OCI-LY3 (cell line): ENCODE measurements at regions not wholly inside any gene's neighbourhood (a gene's known extent, or its start where the extent isn't known, plus 50 kb on each side); places are given as distances from the start of the nearest gene placed in this dataset.

Experiments used
- CTCF ChIP-seq: fragments of 200-600, 300-600 bp; sonication (generic); IDR thresholded peaks from 2 replicates; pipeline ENCODE4 v1.5.1; 2014; ENCODE audit warnings: antibody characterized with exemption, low read length, low read depth
- EZH2phosphoT487 ChIP-seq: fragments of 200-600 bp; shearing (Covaris generic); IDR thresholded peaks from 2 replicates; pipeline ENCODE4 v1.6.1; 2018; ENCODE audit warnings: antibody characterized with exemption, mixed run types, low read depth

GRCh38 chr2:144683107-144683753, 163.3 kb upstream of the ZEB2 start:
- TF ChIP-seq CTCF, result no peak
- no peak for TF ChIP-seq EZH2phosphoT487
